H1 (cell line): ENCODE measurements at regions not wholly inside any gene's neighbourhood (a gene's known extent, or its start where the extent isn't known, plus 50 kb on each side); places are given as distances from the start of the nearest gene placed in this dataset.

Source experiments
- CHD2 ChIP-seq: IDR thresholded peaks from 2 replicates; pipeline ENCODE4 v1.6.1; 2012; ENCODE audit warnings: low read length, improper control_type of control experiment
- CTCF ChIP-seq, 3 experiments: IDR thresholded peaks; 1 replicate in 2 of 3; 2 replicates in 1 of 3; pipeline versions ENCODE4 v1.5.1 to v1.6.1; 2011; ENCODE audit warnings: low read length in 3 of 3, mild to moderate bottlenecking in 3 of 3, inconsistent platforms in 2 of 3, low read depth in 1 of 3, moderate library complexity in 1 of 3; ENCODE audit not compliant: insufficient read depth in 1 of 3; ENCODE audit errors: control extremely low read depth in 1 of 3
- EP300 ChIP-seq, 2 experiments: IDR thresholded peaks; 1 replicate in 1 of 2; 2 replicates in 1 of 2; pipeline ENCODE4 v1.6.1; 2011 to 2012; ENCODE audit warnings: low read depth in 2 of 2, low read length in 2 of 2, mild to moderate bottlenecking in 2 of 2, borderline replicate concordance in 1 of 2, inconsistent platforms in 1 of 2, moderate library complexity in 1 of 2
- EZH2 ChIP-seq: fragments of 200-600 bp; sonication (generic); IDR thresholded peaks from 2 replicates; pipeline ENCODE4 v1.7.1; 2012; ENCODE audit warnings: low read depth, mild to moderate bottlenecking, moderate library complexity, low read length, inconsistent platforms; ENCODE audit not compliant: severe bottlenecking
- KDM1A ChIP-seq: fragments of 200-600, 300-600 bp; sonication (generic); IDR thresholded peaks from 2 replicates; pipeline ENCODE4 v1.7.1; 2016; ENCODE audit warnings: mild to moderate bottlenecking, low read length, borderline replicate concordance
- KDM5A ChIP-seq: fragments of 200-600 bp; IDR thresholded peaks from 2 replicates; pipeline ENCODE4 v1.7.1; 2012; ENCODE audit warnings: mild to moderate bottlenecking, low read length, inconsistent platforms, mixed read lengths
- MAX ChIP-seq: IDR thresholded peaks from 2 replicates; pipeline ENCODE4 v1.6.1; 2012; ENCODE audit warnings: inconsistent platforms
- POLR2A ChIP-seq, 2 experiments: IDR thresholded peaks; 1 replicate in 1 of 2; 2 replicates in 1 of 2; pipeline ENCODE4 v1.6.1; 2011; ENCODE audit warnings: low read depth in 2 of 2, low read length in 2 of 2, mild to moderate bottlenecking in 2 of 2; ENCODE audit errors: control extremely low read depth in 1 of 2
- POLR2AphosphoS5 ChIP-seq: IDR thresholded peaks from 2 replicates; pipeline ENCODE4 v1.6.1; 2011; ENCODE audit warnings: low read depth, low read length
- RNF2 ChIP-seq: fragments of 200-900, 300-1000 bp; sonication (generic); IDR thresholded peaks from 2 replicates; pipeline ENCODE4 v1.7.1; 2016; ENCODE audit warnings: borderline replicate concordance, low read depth, mild to moderate bottlenecking, antibody characterized with exemption, low read length; ENCODE audit not compliant: poor library complexity, severe bottlenecking; ENCODE audit errors: missing control alignments
- SIN3A ChIP-seq, 2 experiments: IDR thresholded peaks in 1 of 2; conservative IDR thresholded peaks in 1 of 2; 2 replicates each; pipeline ENCODE4 v1.6.1; 2011 to 2012; ENCODE audit warnings: low read length in 2 of 2, improper control_type of control experiment in 1 of 2, low read depth in 1 of 2, mild to moderate bottlenecking in 1 of 2
- SP1 ChIP-seq: IDR thresholded peaks from 2 replicates; pipeline ENCODE4 v1.6.1; 2011; ENCODE audit warnings: low read depth, low read length
- TAF1 ChIP-seq: IDR thresholded peaks from 2 replicates; pipeline ENCODE4 v1.6.1; 2011; ENCODE audit warnings: mild to moderate bottlenecking, low read depth, low read length

- no peak for TF ChIP-seq SP1
- no peak for TF ChIP-seq EP300 (IDR thresholded peaks at IDR 0.05; ENCODE audit: borderline replicate concordance in 1 of 2, low read depth in 2 of 2, low read length in 2 of 2)
- no peak for TF ChIP-seq EZH2
- TF ChIP-seq KDM1A: no peak
- no peak for TF ChIP-seq SIN3A (conservative IDR thresholded peaks at IDR 0.05 in 1 of 2, IDR thresholded peaks at IDR 0.05 in 1 of 2; ENCODE audit: low read depth in 1 of 2, low read length in 2 of 2)
- TF ChIP-seq CHD2: no peak
- TF ChIP-seq RNF2: no peak
- TF ChIP-seq POLR2AphosphoS5: no peak
- no peak for TF ChIP-seq CTCF (IDR thresholded peaks at IDR 0.05; ENCODE audit: control extremely low read depth in 1 of 3, insufficient read depth in 1 of 3, low read depth in 1 of 3, low read length in 3 of 3)
- TF ChIP-seq POLR2A (IDR thresholded peaks at IDR 0.05; ENCODE audit: control extremely low read depth in 1 of 2, low read depth in 2 of 2, low read length in 2 of 2): no peak
- TF ChIP-seq TAF1: no peak
- no peak for TF ChIP-seq KDM5A
- no peak for TF ChIP-seq MAX
Measured at GRCh38 chr6:167576828-167577503, 249.7 kb upstream of the AFDN start.
